NCI-H1694 treated with DMSO at 0.1 percent for 48 hours (cell line): ENCODE measurements at regions not wholly inside any gene's neighbourhood (a gene's known extent, or its start where the extent isn't known, plus 50 kb on each side); places are given as distances from the start of the nearest gene placed in this dataset.
"Not testable (repeated sequence)": the region's sequence is repeated elsewhere in the genome, so short reads cannot be mapped to it uniquely, and the experiment has no call there.

ENCODE experiments used
- DNase-seq: peaks from one replicate; lab custom pipeline; 2025; lab: John Stamatoyannopoulos, UW

DNA sequence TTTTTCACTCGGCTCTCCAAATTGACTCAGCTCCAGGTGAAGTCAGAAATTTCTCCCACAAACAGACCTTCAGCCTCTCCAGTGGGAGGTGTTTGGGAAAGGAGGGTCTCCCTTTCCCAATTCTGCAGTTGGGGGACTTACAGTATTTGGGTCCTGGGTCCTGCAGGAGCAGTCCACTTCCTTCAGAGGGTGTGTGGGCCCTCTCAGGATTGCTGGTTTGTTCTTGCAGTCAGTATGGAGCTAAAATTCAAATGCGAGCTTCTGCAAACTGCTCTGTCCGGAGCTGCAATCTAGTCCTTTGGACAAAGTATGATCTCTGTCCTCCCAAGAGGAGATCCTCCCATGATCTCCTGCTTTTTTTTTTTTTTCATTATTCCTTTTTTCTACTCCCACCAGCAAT is 87.9 kb upstream of the MSTN start:
- no peak for DNase-seq

GRCh38 chr2:190149908-190150307 is 87.4 kb upstream of the MSTN start:
- DNase-seq = no peak

- DNase-seq = no peak
Observed at GRCh38 chr2:190149200-190149599, 86.7 kb upstream of the MSTN start.

DNA sequence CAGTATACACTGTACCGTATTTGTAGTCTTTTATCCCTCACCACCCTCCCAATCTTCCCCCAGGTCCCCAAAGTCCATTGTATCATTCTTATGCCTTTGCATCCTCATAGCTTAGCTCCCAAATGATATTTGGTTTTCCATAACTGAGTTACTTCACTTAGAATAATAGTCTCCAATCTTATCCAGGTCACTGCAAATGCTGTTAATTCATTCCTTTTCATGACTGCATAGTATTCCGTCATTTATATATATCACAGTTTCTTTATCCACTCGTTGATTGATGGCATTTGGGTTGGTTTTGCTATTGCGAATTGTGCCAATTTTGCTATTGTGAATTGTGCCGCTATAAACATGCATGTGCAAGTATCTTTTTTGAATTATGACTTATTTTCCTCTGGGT is 83.6 kb upstream of the MSTN start:
- not testable (repeated sequence) for DNase-seq

GRCh38 chr2:190140474-190140873 is 77.9 kb upstream of the MSTN start:
- DNase-seq = not testable (repeated sequence)

DNA sequence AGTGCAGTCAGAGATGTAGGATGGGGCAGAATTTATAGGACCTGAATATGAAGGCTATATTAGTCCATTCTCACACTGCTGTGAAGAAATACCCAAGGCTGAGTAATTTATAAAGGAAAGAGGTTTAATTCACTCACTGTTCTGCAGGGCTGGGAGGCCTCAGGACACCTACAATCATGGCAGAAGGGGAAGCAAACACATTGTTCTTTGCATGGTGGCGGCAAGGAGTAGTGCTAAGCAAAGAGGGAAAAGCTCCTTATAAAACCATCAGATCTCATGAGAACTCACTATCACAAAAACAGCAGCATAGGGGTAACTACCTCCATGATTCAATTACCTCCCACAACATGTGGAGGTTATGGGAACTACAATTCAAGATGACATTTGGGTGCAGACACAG is 76.8 kb upstream of the MSTN start:
- no peak for DNase-seq

GRCh38 chr2:190138032-190138431 is 75.5 kb upstream of the MSTN start:
- DNase-seq = no peak

DNA sequence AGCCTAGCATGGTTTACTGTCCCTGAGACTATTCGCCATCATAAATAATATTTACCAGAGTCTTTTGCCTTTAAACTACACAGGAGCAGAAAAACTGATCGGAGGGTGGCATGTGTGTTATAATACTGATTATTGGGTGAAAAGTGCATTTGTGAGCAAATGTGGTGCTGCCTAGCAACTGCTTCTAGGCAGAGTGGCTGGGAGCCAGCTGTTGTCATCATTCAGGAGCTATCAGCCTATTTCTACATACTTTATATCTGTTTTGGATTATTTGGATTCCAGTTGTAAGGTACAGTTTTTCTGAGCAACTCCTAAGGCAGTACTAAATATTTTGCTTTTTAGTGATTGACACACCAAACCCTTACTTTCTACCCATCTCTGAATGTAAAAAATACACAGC is 75.0 kb upstream of the MSTN start:
- DNase-seq = no peak

DNA sequence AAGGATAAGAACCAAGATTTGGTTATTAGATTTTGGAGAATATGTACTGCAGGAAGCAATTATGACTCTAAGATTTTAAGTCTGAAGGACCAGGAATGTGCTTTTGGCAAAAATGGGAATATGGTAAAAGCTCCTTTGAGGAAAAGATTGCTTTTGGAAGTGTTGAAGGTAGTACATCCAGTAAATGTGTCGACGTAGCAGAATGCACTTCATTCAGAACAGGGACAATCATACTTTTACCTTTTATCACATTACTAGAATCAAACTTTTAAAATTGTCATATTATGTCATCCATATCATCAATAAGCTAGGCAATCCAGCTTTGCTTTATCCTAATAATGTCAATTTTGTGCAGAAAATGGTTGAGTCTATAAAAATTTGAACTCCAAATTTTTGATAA is 74.3 kb upstream of the MSTN start:
- no peak for DNase-seq

DNA sequence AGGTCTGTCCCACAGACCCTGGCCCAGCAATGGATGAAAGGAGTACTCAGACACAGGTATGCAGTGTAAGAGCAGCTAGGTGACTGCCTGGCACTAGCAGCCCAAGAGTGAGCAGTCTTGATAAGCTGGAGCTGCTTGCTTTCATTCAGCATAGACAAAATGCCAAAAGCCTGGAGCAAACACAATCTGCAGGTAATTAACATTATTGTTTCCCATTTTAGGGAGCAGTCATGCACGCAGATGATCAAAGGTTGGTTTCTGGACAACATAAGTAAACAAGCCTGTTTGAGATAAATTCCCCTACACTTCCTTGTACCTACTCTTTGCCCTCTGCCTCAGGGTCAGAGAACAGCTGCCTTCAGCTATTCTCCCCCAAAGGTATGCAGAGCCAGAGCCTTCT is 73.7 kb upstream of the MSTN start:
- no peak for DNase-seq

DNA sequence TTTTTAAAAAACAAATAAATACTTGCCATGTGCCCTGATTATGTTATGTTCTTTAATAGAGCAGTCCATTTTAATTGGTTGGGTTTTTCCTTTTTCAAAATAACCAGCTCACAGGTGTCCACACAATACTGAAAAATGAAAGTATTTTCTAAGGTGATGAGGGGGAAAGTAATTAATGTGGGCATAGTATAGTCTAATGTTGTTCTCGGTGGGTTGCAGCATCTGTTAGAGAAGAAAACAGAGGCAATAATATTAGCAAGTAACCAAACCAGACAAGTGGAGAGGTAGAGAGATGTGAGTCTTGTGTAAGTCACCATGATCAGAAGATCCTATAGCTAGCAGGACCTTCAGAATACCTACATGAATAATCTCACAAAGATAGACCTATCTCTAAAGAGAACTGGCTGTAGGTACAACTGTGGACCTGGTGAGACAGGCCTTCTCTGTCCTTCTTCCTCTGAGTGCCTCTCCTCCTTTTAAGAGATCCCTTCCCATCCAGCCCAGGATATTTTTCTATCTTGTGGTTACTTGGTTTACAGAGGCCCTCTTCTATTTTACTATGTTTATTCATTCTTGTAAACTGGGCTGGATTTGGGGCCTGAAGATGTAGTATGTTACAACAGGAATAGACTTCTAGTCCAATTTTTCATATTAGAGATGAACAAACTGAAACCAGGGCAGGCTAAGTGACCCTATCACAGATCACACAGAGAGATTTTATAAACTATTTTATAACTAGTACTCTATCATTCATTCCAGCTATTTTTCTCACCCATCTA is 67.1 kb upstream of the MSTN start:
- no peak for DNase-seq

DNA sequence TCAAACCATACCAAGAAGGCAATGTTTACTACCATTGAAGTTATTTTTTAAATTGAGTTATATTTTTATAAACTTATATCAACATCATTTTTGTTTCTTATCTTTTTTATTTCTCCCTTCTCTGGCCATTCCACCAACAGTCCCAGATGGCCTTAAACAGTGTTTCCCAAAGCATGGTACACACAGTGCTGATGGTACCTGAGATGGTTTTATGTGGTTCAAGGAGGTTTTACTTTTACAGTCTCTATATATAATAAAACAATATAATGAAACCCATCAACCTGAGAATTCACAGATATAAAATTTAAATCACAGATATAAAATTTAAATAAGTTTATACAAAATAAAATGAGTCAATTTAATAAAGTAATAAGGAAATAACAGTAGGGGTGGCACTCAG is 65.1 kb upstream of the MSTN start:
- no peak for DNase-seq

- no peak for DNase-seq
Observed at GRCh38 chr2:190126798-190127197, 64.3 kb upstream of the MSTN start.

DNA sequence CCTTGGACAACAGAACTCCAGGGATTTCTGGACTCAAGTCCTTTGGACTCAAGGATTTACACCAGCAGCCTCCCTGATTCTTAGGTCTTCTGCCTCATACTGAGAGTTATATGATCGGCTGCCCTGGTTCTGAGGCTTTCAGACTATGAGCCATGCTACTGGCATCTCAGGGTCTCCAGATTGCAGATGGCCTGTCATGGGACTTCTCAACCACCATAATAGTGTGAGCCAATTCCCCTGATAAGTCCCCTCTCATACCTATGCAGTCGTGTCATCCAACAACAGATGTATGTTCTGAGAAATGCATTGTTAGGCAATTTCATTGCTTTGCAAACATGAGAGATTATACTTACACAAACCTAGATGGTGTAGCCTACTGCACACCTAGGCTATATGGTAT is 61.4 kb upstream of the MSTN start:
- DNase-seq = no peak

GRCh38 chr2:190121971-190122370 is 59.4 kb upstream of the MSTN start:
- peak; percentile 18 for DNase-seq

GRCh38 chr2:190121305-190121704 is 58.8 kb upstream of the MSTN start:
- DNase-seq = no peak

GRCh38 chr2:190119923-190120590 is 57.5 kb upstream of the MSTN start:
- no peak for DNase-seq

DNA sequence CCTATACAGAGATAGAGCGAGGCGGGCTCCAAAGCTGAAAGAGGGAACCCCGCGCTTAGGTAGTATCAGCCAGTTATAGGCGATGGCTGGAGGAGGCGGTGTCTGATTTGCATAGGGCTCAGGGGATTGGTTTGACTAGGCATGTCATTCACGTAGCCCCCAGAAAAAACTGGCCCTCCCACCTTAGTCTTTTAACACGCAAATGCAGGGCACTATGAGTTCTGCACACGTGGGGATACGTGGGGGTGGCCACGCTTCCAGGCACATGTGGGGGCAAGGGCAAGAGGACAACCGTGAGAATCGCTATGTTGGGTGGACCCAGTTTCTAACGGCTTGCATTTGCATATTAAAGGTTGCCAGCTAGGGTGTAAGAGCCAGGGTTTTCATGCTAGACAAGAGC is 56.7 kb upstream of the MSTN start:
- DNase-seq = no peak

- no peak for DNase-seq
Observed at GRCh38 chr2:190117305-190117704, 54.8 kb upstream of the MSTN start.

GRCh38 chr2:190113000-190113399 is 50.5 kb upstream of the MSTN start:
- no peak for DNase-seq
